ENCODE measurements at regions not wholly inside any gene's neighbourhood (a gene's known extent, or its start where the extent isn't known, plus 50 kb on each side); places are given as distances from the start of the nearest gene placed in this dataset.

- Histone ChIP-seq H3K9ac (no peak overlapping the region), H3K79me2 (ENCODE audit: insufficient read depth, low read depth) (no peaks in the 10 kb centered on the region), H3K36me3 (ENCODE audit: insufficient read depth) (no peaks in the 10 kb centered on the region), H3K4me1 (ENCODE audit: low read depth, poor library complexity, severe bottlenecking) (no peaks in the 10 kb centered on the region), H2AFZ (ENCODE audit: low read depth) (no peak overlapping the region), H3K27ac (no peak overlapping the region), H4K20me1 (ENCODE audit: insufficient read depth) (no peaks in the 10 kb centered on the region), H3K27me3 (ENCODE audit: insufficient read depth, low read depth) (peaks cover 48% of the 10 kb centered on the region; the same call in 1 of the 2 replicates), H3K4me3 (IDR thresholded peaks at IDR 0.05; ENCODE audit: insufficient read depth, low read depth, low read length) (no peak overlapping the region), H3K4me2 (no peak overlapping the region)
- no peak for TF ChIP-seq CTCF (conservative IDR thresholded peaks at IDR 0.05; ENCODE audit: low read depth, low read length)
Observed at GRCh38 chr1:30638811-30639210, 84.6 kb downstream of the MATN1 start.

GRCh38 chr1:30638086-30638485, 85.3 kb downstream of the MATN1 start:
- Histone ChIP-seq H3K4me1 (ENCODE audit: low read depth, poor library complexity, severe bottlenecking) (no peaks in the 10 kb centered on the region), H3K79me2 (ENCODE audit: insufficient read depth, low read depth) (no peaks in the 10 kb centered on the region), H3K9ac (no peak overlapping the region), H2AFZ (ENCODE audit: low read depth) (no peak overlapping the region), H3K4me3 (IDR thresholded peaks at IDR 0.05; ENCODE audit: insufficient read depth, low read depth, low read length) (no peak overlapping the region), H3K4me2 (no peak overlapping the region), H3K36me3 (ENCODE audit: insufficient read depth) (no peaks in the 10 kb centered on the region), H3K27ac (no peak overlapping the region), H4K20me1 (ENCODE audit: insufficient read depth) (no peaks in the 10 kb centered on the region), H3K27me3 (ENCODE audit: insufficient read depth, low read depth) (peaks cover 42% of the 10 kb centered on the region; the same call in 1 of the 2 replicates)
- no peak for TF ChIP-seq CTCF (conservative IDR thresholded peaks at IDR 0.05; ENCODE audit: low read depth, low read length)

GRCh38 chr1:30637183-30637980, 86.0 kb downstream of the MATN1 start:
- TF ChIP-seq CTCF (conservative IDR thresholded peaks at IDR 0.05; ENCODE audit: low read depth, low read length), result no peak

GRCh38 chr1:30636621-30637020, 86.8 kb downstream of the MATN1 start:
- H2AFZ ChIP-seq (ENCODE audit: low read depth), result no peak overlapping the region
- H3K79me2 ChIP-seq (ENCODE audit: insufficient read depth, low read depth), result no peaks in the 10 kb centered on the region
- H3K36me3 ChIP-seq (ENCODE audit: insufficient read depth), result no peaks in the 10 kb centered on the region
- no peak for TF ChIP-seq CTCF (conservative IDR thresholded peaks at IDR 0.05; ENCODE audit: low read depth, low read length)
- H3K9ac ChIP-seq, result no peak overlapping the region
- H3K27me3 ChIP-seq (ENCODE audit: insufficient read depth, low read depth), result peaks cover 37% of the 10 kb centered on the region; the same call in 1 of the 2 replicates
- no peak overlapping the region for H3K4me3 ChIP-seq (IDR thresholded peaks at IDR 0.05; ENCODE audit: insufficient read depth, low read depth, low read length)
- no peaks in the 10 kb centered on the region for H4K20me1 ChIP-seq (ENCODE audit: insufficient read depth)
- H3K4me2 ChIP-seq, result no peak overlapping the region
- no peak overlapping the region for H3K27ac ChIP-seq
- H3K4me1 ChIP-seq (ENCODE audit: low read depth, poor library complexity, severe bottlenecking), result no peaks in the 10 kb centered on the region

More at GRCh38 chr1:30637183-30637980, 86.0 kb downstream of the MATN1 start:
- no peak overlapping the region for H3K9ac ChIP-seq
- no peaks in the 10 kb centered on the region for H3K79me2 ChIP-seq (ENCODE audit: insufficient read depth, low read depth)
- H2AFZ ChIP-seq (ENCODE audit: low read depth), result no peak overlapping the region
- no peak overlapping the region for H3K4me2 ChIP-seq
- peaks cover 39% of the 10 kb centered on the region; the same call in 1 of the 2 replicates for H3K27me3 ChIP-seq (ENCODE audit: insufficient read depth, low read depth)
- no peaks in the 10 kb centered on the region for H4K20me1 ChIP-seq (ENCODE audit: insufficient read depth)
- no peak overlapping the region for H3K4me3 ChIP-seq (IDR thresholded peaks at IDR 0.05; ENCODE audit: insufficient read depth, low read depth, low read length)
- H3K36me3 ChIP-seq (ENCODE audit: insufficient read depth), result no peaks in the 10 kb centered on the region
- H3K4me1 ChIP-seq (ENCODE audit: low read depth, poor library complexity, severe bottlenecking), result no peaks in the 10 kb centered on the region
- H3K27ac ChIP-seq, result no peak overlapping the region

Data from KMS-11 (cell line).